ENCODE measurements at regions not wholly inside any gene's neighbourhood (a gene's known extent, or its start where the extent isn't known, plus 50 kb on each side); places are given as distances from the start of the nearest gene placed in this dataset.

GRCh38 chr7:43041105-43041504 lies 71.3 kb upstream of the HECW1 start:
- no peak overlapping the region for H3K4me3 Mint-ChIP-seq (ENCODE audit: unreplicated experiment)
- Histone ChIP-seq H4K20me1 (ENCODE audit: insufficient read depth, low read length) (no peaks in the 10 kb centered on the region), H3K79me2 (ENCODE audit: insufficient read depth, low read length) (no peaks in the 10 kb centered on the region), H3K36me3 (ENCODE audit: insufficient read depth, low read length) (no peaks in the 10 kb centered on the region), H3K9me3 (ENCODE audit: insufficient read depth, low read depth, low read length) (peaks cover 2% of the 10 kb centered on the region), H3K9ac (ENCODE audit: low read length) (no peak overlapping the region), H3K4me2 (ENCODE audit: low read length) (no peak overlapping the region), H2AFZ (ENCODE audit: low read depth, low read length) (no peak overlapping the region), H3K27me3 (ENCODE audit: insufficient read depth, low read length) (no peaks in the 10 kb centered on the region), H3K4me3 (ENCODE audit: insufficient read depth, low read depth, low read length) (no peak overlapping the region), H3K4me1 (ENCODE audit: insufficient read depth, low read length) (peaks cover 4% of the 10 kb centered on the region), H3K27ac (ENCODE audit: low read depth, low read length) (no peak overlapping the region)
- peaks cover 3% of the 10 kb centered on the region for H3K36me3 Mint-ChIP-seq (ENCODE audit: low read depth, unreplicated experiment)
- peaks cover 4% of the 10 kb centered on the region for H3K27me3 Mint-ChIP-seq (ENCODE audit: low read depth, unreplicated experiment)
- no peak overlapping the region for H3K27ac Mint-ChIP-seq (ENCODE audit: unreplicated experiment)
- DNase-seq (ENCODE audit: low read depth) = no peak
- peaks cover 23% of the 10 kb centered on the region for H3K9me3 Mint-ChIP-seq (ENCODE audit: unreplicated experiment)
- TF ChIP-seq CTCF (IDR thresholded peaks at IDR 0.05; ENCODE audit: insufficient read depth, low read depth, low read length) (no peak), EZH2 (IDR thresholded peaks at IDR 0.05; ENCODE audit: insufficient read depth, low read length) (no peak)
- no peak for FAIRE-seq
- peaks cover 1% of the 10 kb centered on the region for H3K4me1 Mint-ChIP-seq (ENCODE audit: low read depth, unreplicated experiment)

GRCh38 chr7:43041724-43042123 lies 70.7 kb upstream of the HECW1 start:
- H3K9me3 Mint-ChIP-seq (ENCODE audit: unreplicated experiment) = peaks cover 21% of the 10 kb centered on the region
- no peak overlapping the region for H3K9ac ChIP-seq (ENCODE audit: low read length)
- TF ChIP-seq EZH2 (IDR thresholded peaks at IDR 0.05; ENCODE audit: insufficient read depth, low read length) = no peak
- TF ChIP-seq CTCF (IDR thresholded peaks at IDR 0.05; ENCODE audit: insufficient read depth, low read depth, low read length) = no peak
- no peak overlapping the region for H3K4me2 ChIP-seq (ENCODE audit: low read length)
- H2AFZ ChIP-seq (ENCODE audit: low read depth, low read length) = no peak overlapping the region
- no peak overlapping the region for H3K4me3 Mint-ChIP-seq (ENCODE audit: unreplicated experiment)
- peaks cover under 1% of the 10 kb centered on the region for H3K36me3 Mint-ChIP-seq (ENCODE audit: low read depth, unreplicated experiment)
- peaks cover 4% of the 10 kb centered on the region for H3K27me3 Mint-ChIP-seq (ENCODE audit: low read depth, unreplicated experiment)
- H3K79me2 ChIP-seq (ENCODE audit: insufficient read depth, low read length) = no peaks in the 10 kb centered on the region
- H3K27ac Mint-ChIP-seq (ENCODE audit: unreplicated experiment) = no peak overlapping the region
- peaks cover 2% of the 10 kb centered on the region for H3K9me3 ChIP-seq (ENCODE audit: insufficient read depth, low read depth, low read length)
- no peak for DNase-seq (ENCODE audit: low read depth)
- H3K27ac ChIP-seq (ENCODE audit: low read depth, low read length) = no peak overlapping the region
- no peaks in the 10 kb centered on the region for H4K20me1 ChIP-seq (ENCODE audit: insufficient read depth, low read length)
- H3K4me3 ChIP-seq (ENCODE audit: insufficient read depth, low read depth, low read length) = no peak overlapping the region
- H3K27me3 ChIP-seq (ENCODE audit: insufficient read depth, low read length) = no peaks in the 10 kb centered on the region
- H3K36me3 ChIP-seq (ENCODE audit: insufficient read depth, low read length) = no peaks in the 10 kb centered on the region
- no peak for FAIRE-seq
- peaks cover 4% of the 10 kb centered on the region for H3K4me1 ChIP-seq (ENCODE audit: insufficient read depth, low read length)
- H3K4me1 Mint-ChIP-seq (ENCODE audit: low read depth, unreplicated experiment) = peaks cover 1% of the 10 kb centered on the region

- H3K27me3 ChIP-seq (ENCODE audit: insufficient read depth, low read length) = no peaks in the 10 kb centered on the region
Measured at GRCh38 chr7:43042302-43042701, 70.1 kb upstream of the HECW1 start.

More at GRCh38 chr7:43042302-43042701, 70.1 kb upstream of the HECW1 start:
- H3K4me1 Mint-ChIP-seq (ENCODE audit: low read depth, unreplicated experiment) = peaks cover 1% of the 10 kb centered on the region
- no peak for DNase-seq (ENCODE audit: low read depth)
- TF ChIP-seq CTCF (IDR thresholded peaks at IDR 0.05; ENCODE audit: insufficient read depth, low read depth, low read length) (no peak), EZH2 (IDR thresholded peaks at IDR 0.05; ENCODE audit: insufficient read depth, low read length) (no peak)
- Histone ChIP-seq H4K20me1 (ENCODE audit: insufficient read depth, low read length) (no peaks in the 10 kb centered on the region), H3K27ac (ENCODE audit: low read depth, low read length) (no peak overlapping the region), H3K79me2 (ENCODE audit: insufficient read depth, low read length) (no peaks in the 10 kb centered on the region), H3K4me2 (ENCODE audit: low read length) (no peak overlapping the region), H2AFZ (ENCODE audit: low read depth, low read length) (no peak overlapping the region), H3K4me1 (ENCODE audit: insufficient read depth, low read length) (peaks cover 4% of the 10 kb centered on the region), H3K9ac (ENCODE audit: low read length) (no peak overlapping the region), H3K9me3 (ENCODE audit: insufficient read depth, low read depth, low read length) (peaks cover 2% of the 10 kb centered on the region), H3K4me3 (ENCODE audit: insufficient read depth, low read depth, low read length) (no peak overlapping the region), H3K36me3 (ENCODE audit: insufficient read depth, low read length) (no peaks in the 10 kb centered on the region)
- FAIRE-seq = peak; percentile 9
- no peak overlapping the region for H3K4me3 Mint-ChIP-seq (ENCODE audit: unreplicated experiment)
- peaks cover 4% of the 10 kb centered on the region for H3K27me3 Mint-ChIP-seq (ENCODE audit: low read depth, unreplicated experiment)
- H3K27ac Mint-ChIP-seq (ENCODE audit: unreplicated experiment) = no peak overlapping the region
- no peaks in the 10 kb centered on the region for H3K36me3 Mint-ChIP-seq (ENCODE audit: low read depth, unreplicated experiment)
- H3K9me3 Mint-ChIP-seq (ENCODE audit: unreplicated experiment) = peaks cover 18% of the 10 kb centered on the region

All from astrocyte (in vitro differentiated cells and primary cell).